HepG2 (cell line): ENCODE measurements at regions not wholly inside any gene's neighbourhood (a gene's known extent, or its start where the extent isn't known, plus 50 kb on each side); places are given as distances from the start of the nearest gene placed in this dataset.

Experiments used
- ATAC-seq: fragments of 200-7000 bp; cut with Tn5 transposase; 3 replicates; pipeline ENCODE4 v1.9.1; 2020; ENCODE audit warnings: mild to moderate bottlenecking, moderate library complexity
- BruUV-seq: library from RNA; stranded (reverse); fragments of 400-500 nt; replicated peaks from 2 replicates; lab custom pipeline; 2021; lab: Mats Ljungman, UMichigan
- CTCF ChIA-PET: fragments of 300-600 bp; formaldehyde crosslinking; extraction: SDS; loops from one replicate; lab custom pipeline; 2021; ENCODE audit warnings: low total read pairs, inconsistent platforms, low intra/inter-chr PET ratio; lab: Yijun Ruan, JAX
- POLR2A ChIA-PET: fragments of 350-600 bp; sonication (Branson Sonifier 250); formaldehyde crosslinking; loops from one replicate; lab custom pipeline; 2020; ENCODE audit warnings: antibody characterized with exemption, inconsistent platforms; lab: Yijun Ruan, JAX
- DNase-seq: peaks from one replicate; pipeline ENCODE4 v3.0.0-alpha.2; 2015; ENCODE audit warnings: low spot score
- FAIRE-seq: peaks from 3 replicates; lab custom pipeline; 2011; peaks lifted over from hg19 to GRCh38; lab: Jason Lieb, UNC
- H2AFZ ChIP-seq: one replicate; pipeline ENCODE4 v1.6.1; 2011; ENCODE audit warnings: low read length, inconsistent platforms
- H3K27ac ChIP-seq: fragments of 300-600 bp; 3 replicates; pipeline ENCODE4 v1.8.0; 2011; ENCODE audit warnings: mixed run types, mild to moderate bottlenecking, mixed read lengths, low read length, inconsistent platforms; ENCODE audit not compliant: insufficient read depth; ENCODE audit errors: extremely low read length
- H3K27me3 ChIP-seq, 2 experiments: fragments of 200-600 bp in 1 of 2; 2 replicates in 1 of 2; 3 replicates in 1 of 2; pipeline versions ENCODE4 v1.6.0 to v1.8.0; 2011; ENCODE audit warnings: low read length in 2 of 2, mild to moderate bottlenecking in 2 of 2, moderate library complexity in 2 of 2, inconsistent platforms in 1 of 2; ENCODE audit not compliant: insufficient read depth in 2 of 2, control insufficient read depth in 1 of 2
- H3K36me3 ChIP-seq, 2 experiments: fragments of 200-600 bp in 1 of 2; replicated peaks in 1 of 2; 2 replicates in 1 of 2; 3 replicates in 1 of 2; pipeline versions ENCODE4 v1.5.1 to v1.8.0; 2011; ENCODE audit warnings: low read length in 2 of 2, inconsistent platforms in 1 of 2; ENCODE audit not compliant: insufficient read depth in 2 of 2, control insufficient read depth in 1 of 2
- H3K4me1 ChIP-seq: 2 replicates; pipeline ENCODE4 v1.5.1; 2012; ENCODE audit warnings: low read length, inconsistent platforms; ENCODE audit not compliant: insufficient read depth
- H3K4me2 ChIP-seq: 2 replicates; pipeline ENCODE4 v1.6.0; 2011; ENCODE audit warnings: low read depth, low read length, inconsistent platforms
- H3K4me3 ChIP-seq, 3 experiments: fragments of 200-600 bp in 1 of 3; sonication (generic), shearing (Covaris generic) in 1 of 3; replicated peaks in 1 of 3; 2 replicates each; pipeline ENCODE4 v1.5.1; 2011 to 2016; ENCODE audit warnings: low read length in 3 of 3, inconsistent platforms in 2 of 3, low read depth in 2 of 3, mild to moderate bottlenecking in 2 of 3, control low read depth in 1 of 3, mixed read lengths in 1 of 3; ENCODE audit not compliant: insufficient read depth in 1 of 3
- H3K79me2 ChIP-seq: one replicate; pipeline ENCODE4 v1.6.1; 2011; ENCODE audit warnings: low read length, inconsistent platforms; ENCODE audit not compliant: insufficient read depth
- H3K9ac ChIP-seq: 2 replicates; pipeline ENCODE4 v1.6.0; 2011; ENCODE audit warnings: mild to moderate bottlenecking, low read depth, low read length, inconsistent platforms; ENCODE audit not compliant: insufficient read depth
- H3K9me3 ChIP-seq: 2 replicates; pipeline ENCODE4 v1.5.1; 2012; ENCODE audit warnings: mild to moderate bottlenecking, low read length
- H4K20me1 ChIP-seq: 2 replicates; pipeline ENCODE4 v1.6.0; 2011; ENCODE audit warnings: inconsistent platforms, mild to moderate bottlenecking, low read length, moderate library complexity; ENCODE audit not compliant: insufficient read depth
- MXI1 ChIP-seq: IDR thresholded peaks from 3 replicates; pipeline ENCODE4 v1.6.1; 2012; ENCODE audit warnings: low read depth, low read length, inconsistent platforms, borderline replicate concordance
- NFRKB ChIP-seq: fragments of 450-650 bp; IDR thresholded peaks from 2 replicates; pipeline ENCODE4 v1.6.1; 2017
- ZNF563 ChIP-seq: sonication (generic); formaldehyde crosslinking; IDR thresholded peaks from 2 replicates; pipeline ENCODE4 v1.8.0; 2022; ENCODE audit warnings: mild to moderate bottlenecking, moderate library complexity, missing genetic modification reagents
- ZNF703 ChIP-seq: sonication (generic); formaldehyde crosslinking; IDR thresholded peaks from 2 replicates; pipeline ENCODE4 v1.5.1; 2020; ENCODE audit warnings: missing genetic modification reagents, mild to moderate bottlenecking, moderate library complexity, borderline replicate concordance
- WGBS: methylation state at CpG from one replicate; pipeline ENCODE4 v1.1.6; 2017; ENCODE audit warnings: low lambda C conversion rate; 5-methylcytosine and 5-hydroxymethylcytosine counted together
- in situ Hi-C: cut with HindIII; loops from 2 replicates; pipeline ENCODE4 v1.10.0; 2017; ENCODE audit warnings: low pct_unique_long_range_greater_than_20kb; ENCODE audit not compliant: extremely low pct_ligation_motif_present
- intact Hi-C: fragments of 100-400 bp; cut with micrococcal nuclease; formaldehyde crosslinking; loops from one replicate; pipeline ENCODE4 v1.10.0; 2022; ENCODE audit not compliant: unreplicated experiment
- TF ChIP-seq, protein P1 (sequence below): sonication (generic); formaldehyde crosslinking; IDR thresholded peaks from 2 replicates; pipeline ENCODE4 v1.4.0; 2020; ENCODE audit warnings: mild to moderate bottlenecking, missing genetic modification reagents
- TF ChIP-seq, protein P2 (sequence below): sonication (generic); formaldehyde crosslinking; IDR thresholded peaks from 2 replicates; pipeline ENCODE4 v1.8.0; 2022; ENCODE audit warnings: missing genetic modification reagents, low read depth, mild to moderate bottlenecking, borderline replicate concordance
- TF ChIP-seq, protein P3 (sequence below): sonication (generic); formaldehyde crosslinking; IDR thresholded peaks from 2 replicates; pipeline ENCODE4 v1.8.1; 2023; ENCODE audit warnings: mild to moderate bottlenecking, moderate library complexity, missing genetic modification reagents

DNA sequence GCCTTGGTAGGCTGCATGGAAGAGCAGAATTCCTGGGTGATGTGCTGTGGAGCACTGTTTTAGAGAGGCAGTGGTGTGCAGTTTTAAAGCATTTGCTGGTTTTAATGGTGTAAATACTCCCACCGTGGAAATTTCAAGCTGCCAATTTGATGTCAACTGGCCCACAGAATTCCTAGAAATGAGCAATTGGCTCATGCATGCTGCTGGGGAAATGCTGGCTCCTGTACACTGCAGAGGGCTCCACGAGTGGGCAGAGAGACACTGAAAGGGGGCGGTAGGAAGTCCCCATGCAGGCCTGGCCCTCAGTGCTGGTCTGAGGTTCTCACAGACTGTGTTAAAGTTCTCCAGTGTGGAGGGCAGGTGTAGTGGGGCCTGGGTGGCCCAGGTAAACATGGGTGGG, 99.4 kb upstream of the NTF3 start (continued):
- TF ChIP-seq, protein P1, sequence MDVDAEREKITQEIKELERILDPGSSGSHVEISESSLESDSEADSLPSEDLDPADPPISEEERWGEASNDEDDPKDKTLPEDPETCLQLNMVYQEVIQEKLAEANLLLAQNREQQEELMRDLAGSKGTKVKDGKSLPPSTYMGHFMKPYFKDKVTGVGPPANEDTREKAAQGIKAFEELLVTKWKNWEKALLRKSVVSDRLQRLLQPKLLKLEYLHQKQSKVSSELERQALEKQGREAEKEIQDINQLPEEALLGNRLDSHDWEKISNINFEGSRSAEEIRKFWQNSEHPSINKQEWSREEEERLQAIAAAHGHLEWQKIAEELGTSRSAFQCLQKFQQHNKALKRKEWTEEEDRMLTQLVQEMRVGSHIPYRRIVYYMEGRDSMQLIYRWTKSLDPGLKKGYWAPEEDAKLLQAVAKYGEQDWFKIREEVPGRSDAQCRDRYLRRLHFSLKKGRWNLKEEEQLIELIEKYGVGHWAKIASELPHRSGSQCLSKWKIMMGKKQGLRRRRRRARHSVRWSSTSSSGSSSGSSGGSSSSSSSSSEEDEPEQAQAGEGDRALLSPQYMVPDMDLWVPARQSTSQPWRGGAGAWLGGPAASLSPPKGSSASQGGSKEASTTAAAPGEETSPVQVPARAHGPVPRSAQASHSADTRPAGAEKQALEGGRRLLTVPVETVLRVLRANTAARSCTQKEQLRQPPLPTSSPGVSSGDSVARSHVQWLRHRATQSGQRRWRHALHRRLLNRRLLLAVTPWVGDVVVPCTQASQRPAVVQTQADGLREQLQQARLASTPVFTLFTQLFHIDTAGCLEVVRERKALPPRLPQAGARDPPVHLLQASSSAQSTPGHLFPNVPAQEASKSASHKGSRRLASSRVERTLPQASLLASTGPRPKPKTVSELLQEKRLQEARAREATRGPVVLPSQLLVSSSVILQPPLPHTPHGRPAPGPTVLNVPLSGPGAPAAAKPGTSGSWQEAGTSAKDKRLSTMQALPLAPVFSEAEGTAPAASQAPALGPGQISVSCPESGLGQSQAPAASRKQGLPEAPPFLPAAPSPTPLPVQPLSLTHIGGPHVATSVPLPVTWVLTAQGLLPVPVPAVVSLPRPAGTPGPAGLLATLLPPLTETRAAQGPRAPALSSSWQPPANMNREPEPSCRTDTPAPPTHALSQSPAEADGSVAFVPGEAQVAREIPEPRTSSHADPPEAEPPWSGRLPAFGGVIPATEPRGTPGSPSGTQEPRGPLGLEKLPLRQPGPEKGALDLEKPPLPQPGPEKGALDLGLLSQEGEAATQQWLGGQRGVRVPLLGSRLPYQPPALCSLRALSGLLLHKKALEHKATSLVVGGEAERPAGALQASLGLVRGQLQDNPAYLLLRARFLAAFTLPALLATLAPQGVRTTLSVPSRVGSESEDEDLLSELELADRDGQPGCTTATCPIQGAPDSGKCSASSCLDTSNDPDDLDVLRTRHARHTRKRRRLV (CRISPR knock-in tag), result no peak

DNA sequence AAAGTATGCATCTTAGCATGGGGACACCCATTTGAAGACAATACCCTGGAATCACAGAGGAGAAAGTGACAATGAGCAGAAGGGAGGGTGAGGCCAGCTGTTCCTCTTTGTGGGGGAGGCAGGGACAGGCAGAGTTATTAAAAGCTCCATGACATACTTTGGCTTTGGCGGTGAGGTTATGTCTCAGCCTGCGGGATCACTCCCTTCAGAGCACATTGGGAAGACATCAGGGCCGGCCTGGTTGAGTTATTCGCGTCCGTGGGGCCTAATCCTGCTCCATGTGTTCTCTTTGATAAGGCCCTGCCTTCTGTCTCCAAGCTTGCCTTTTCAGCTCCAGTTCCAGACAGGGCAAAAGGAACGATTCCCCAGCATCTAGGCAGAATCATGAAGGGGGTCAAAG, 98.8 kb upstream of the NTF3 start:
- DNase-seq (no peak), ATAC-seq (no peak), FAIRE-seq (no peak)
- intact Hi-C loops (no loop called here), in situ Hi-C loops (no loop called here)
- no peak overlapping the region for H3K4me2 ChIP-seq
- no peak overlapping the region for H2AFZ ChIP-seq
- no peaks in the 10 kb centered on the region for H3K79me2 ChIP-seq
- no peak overlapping the region for H3K9ac ChIP-seq
- POLR2A ChIA-PET, result no interaction called here
- no peaks in the 10 kb centered on the region for H3K9me3 ChIP-seq
- BruUV-seq, result no TSS peak
- H3K27ac ChIP-seq, result no peak overlapping the region
- H3K4me3 ChIP-seq, result no peak overlapping the region
- no peaks in the 10 kb centered on the region for H3K36me3 ChIP-seq
- TF ChIP-seq, protein P2, sequence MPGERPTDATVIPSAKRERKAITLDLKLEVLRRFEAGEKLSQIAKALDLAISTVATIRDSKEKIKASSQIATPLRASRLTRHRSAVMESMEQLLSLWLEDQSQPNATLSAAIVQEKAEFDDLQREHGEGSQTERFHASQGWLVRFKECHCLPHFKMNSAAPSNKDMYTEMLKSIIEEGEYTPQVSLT (CRISPR knock-in tag), result no peak
- TF ChIP-seq, protein P3, sequence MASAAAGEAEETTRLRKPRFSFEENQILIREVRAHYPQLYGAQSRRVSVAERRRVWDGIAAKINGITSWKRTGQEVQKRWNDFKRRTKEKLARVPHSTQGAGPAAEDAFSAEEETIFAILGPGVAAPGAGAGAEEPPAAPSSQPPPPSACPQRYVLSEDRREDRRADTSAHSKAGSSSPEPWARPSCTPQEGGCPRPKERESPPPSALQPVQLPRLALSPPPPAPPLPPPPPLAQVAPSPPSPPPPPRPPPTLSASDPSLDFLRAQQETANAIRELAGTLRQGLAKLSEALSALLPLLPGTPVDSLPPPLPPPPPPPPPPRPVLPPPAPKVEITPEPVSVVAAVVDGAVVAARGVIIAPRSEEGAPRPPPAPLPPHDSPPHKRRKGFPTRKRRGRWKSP (CRISPR knock-in tag), result no peak
- no peak for TF ChIP-seq ZNF703 (CRISPR knock-in tag)
- TF ChIP-seq NFRKB, result no peak
- TF ChIP-seq ZNF563 (CRISPR knock-in tag), result no peak
- TF ChIP-seq MXI1, result no peak
- H3K4me1 ChIP-seq, result no peaks in the 10 kb centered on the region
- CTCF ChIA-PET, result no interaction called here
- H3K27me3 ChIP-seq, result no peaks in the 10 kb centered on the region
- H4K20me1 ChIP-seq, result no peaks in the 10 kb centered on the region
- 0% methylated on average over 7 of the region's 7 CpGs for WGBS
